Psoas muscle (tissue), 7 donors: ENCODE measurements at regions not wholly inside any gene's neighbourhood (a gene's known extent, or its start where the extent isn't known, plus 50 kb on each side); places are given as distances from the start of the nearest gene placed in this dataset.

Experiments
- ATAC-seq, 4 donors: fragments of 200-7000 bp; cut with Tn5 transposase; one replicate each; pipeline ENCODE4 v1.9.1; 2020; ENCODE audit warnings: moderate library complexity in 3 of 4, mild to moderate bottlenecking in 2 of 4
- DNase-seq, 2 donors: peaks; one replicate each; pipeline ENCODE4 v3.0.0-alpha.2; 2020
- H3K27ac ChIP-seq: fragments of 200-600 bp; one replicate; pipeline ENCODE4 v1.8.0; 2022
- H3K27me3 ChIP-seq, 3 donors: fragments of 200-600 bp in 1 of 3; one replicate each; pipeline versions ENCODE4 v1.6.1 to v1.8.0; 2013 to 2022; ENCODE audit warnings: low read length in 2 of 3, mild to moderate bottlenecking in 2 of 3, moderate library complexity in 1 of 3; ENCODE audit not compliant: insufficient read depth in 3 of 3
- H3K36me3 ChIP-seq, 2 donors: fragments of 200-600 bp in 1 of 2; one replicate each; pipeline versions ENCODE4 v1.6.1 to v1.8.0; 2013 to 2022; ENCODE audit warnings: low read depth in 1 of 2, mild to moderate bottlenecking in 1 of 2, moderate library complexity in 1 of 2; ENCODE audit not compliant: insufficient read depth in 1 of 2
- H3K4me1 ChIP-seq: fragments of 200-600 bp; one replicate; pipeline ENCODE4 v1.8.0; 2022
- H3K4me3 ChIP-seq: fragments of 200-600 bp; one replicate; pipeline ENCODE4 v1.8.0; 2022; ENCODE audit warnings: mild to moderate bottlenecking
- H3K9me3 ChIP-seq: fragments of 200-600 bp; one replicate; pipeline ENCODE4 v1.8.0; 2022
- WGBS, 3 donors: extraction: QIAGEN DNeasy Blood & Tissue Kit; methylation state at CpG; one replicate each; pipeline versions ENCODE4 v1.1.6 to v1.1.7; 2013; 5-methylcytosine and 5-hydroxymethylcytosine counted together
- intact Hi-C, 2 donors: fragments of 100-400 bp; cut with DNase I; formaldehyde crosslinking; loops; one replicate each; pipeline versions ENCODE4 v1.11.0 to v1.14.2; 2022
- TF ChIP-seq, protein P1 (sequence below): fragments of 200-600 bp; IDR thresholded peaks from one replicate; pipeline ENCODE4 v1.8.0; 2022; ENCODE audit warnings: antibody characterized with exemption
- donor health status: healthy with polysubstance abuse.
- donor health status: DM: no; HTN: no; CAD: no; lungs with moderate emphysema.
- donor health status: Bipolar disorder and iron deficiency.
- donor health status: healthy.
- donor health status: DM: yes; HTN: yes; CAD: no.
- donor health status: DM: no; HTN: no; CAD: no.
- donor health status: DM: yes; HTN: yes; CAD: no.

DNA sequence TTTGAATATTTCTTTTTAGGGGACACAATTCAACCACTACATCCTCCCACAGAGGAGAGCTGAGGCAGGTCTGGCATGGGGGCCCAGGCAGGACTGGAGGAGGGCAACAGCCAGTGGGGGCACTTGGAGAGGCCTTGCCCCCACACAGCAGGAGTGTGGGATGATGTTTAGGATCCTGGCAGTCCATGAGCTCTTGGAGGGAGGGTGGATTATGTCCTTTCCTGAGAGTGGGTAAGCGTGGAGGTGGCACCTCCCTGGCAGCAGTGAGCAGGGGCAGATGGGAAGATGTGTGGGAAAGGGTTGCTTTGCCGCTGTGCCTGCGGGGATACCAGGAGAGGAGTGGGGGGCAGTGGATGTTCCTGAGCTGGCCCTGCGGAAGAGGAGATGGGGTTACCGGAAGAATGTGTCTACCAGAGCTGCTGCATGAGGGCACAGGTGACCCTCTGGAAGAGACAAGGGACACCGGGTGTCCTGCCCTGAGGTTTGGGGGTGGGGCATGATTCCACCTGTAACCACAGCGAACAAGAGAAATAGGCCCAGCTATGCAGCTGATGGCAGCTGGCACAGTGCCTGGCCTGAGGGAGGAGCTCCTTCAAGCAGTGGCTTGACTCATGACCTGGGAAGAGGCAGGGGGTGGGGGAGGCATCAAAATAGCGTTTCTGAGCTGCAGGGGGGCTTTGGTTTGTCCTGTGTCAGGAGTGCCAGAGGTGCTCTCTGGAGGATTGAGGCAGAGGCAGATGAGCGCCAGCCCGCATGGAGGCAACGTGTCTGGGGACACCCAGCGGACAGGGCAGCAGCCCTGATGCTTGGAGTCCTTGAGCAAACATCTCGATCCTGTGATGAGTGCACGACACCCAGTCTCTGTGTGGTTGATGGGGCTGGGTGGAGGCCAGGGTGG, 123.9 kb upstream of the TMPRSS2 start:
- ATAC-seq (no peak), DNase-seq (no peak)

DNA sequence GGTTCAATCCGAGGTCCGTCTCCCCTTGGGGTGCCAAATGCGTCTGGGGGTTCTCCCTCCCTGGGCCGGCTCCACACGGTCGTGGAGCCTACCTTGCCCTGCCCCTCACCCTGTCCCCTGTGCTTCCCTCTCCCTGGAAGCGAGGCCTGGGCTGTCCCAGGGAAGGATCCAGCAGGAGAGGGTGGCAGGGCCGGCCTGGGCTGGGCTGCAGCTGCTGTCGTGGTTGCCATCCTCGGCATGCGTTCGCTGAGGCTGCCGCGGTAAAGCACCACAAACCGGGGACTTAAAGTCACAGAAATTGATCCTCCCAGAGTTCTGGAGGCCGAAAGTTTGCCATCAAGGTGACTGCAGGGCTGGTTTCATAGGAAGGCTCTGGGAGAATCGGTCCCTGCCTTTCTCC, 123.0 kb upstream of the TMPRSS2 start:
- DNase-seq, result no peak
- H3K27me3 ChIP-seq, result peaks cover 0 to 4% (median 0%) of the 10 kb centered on the region in 3 donors
- no peak overlapping the region for H3K27ac ChIP-seq
- TF ChIP-seq, protein P1, sequence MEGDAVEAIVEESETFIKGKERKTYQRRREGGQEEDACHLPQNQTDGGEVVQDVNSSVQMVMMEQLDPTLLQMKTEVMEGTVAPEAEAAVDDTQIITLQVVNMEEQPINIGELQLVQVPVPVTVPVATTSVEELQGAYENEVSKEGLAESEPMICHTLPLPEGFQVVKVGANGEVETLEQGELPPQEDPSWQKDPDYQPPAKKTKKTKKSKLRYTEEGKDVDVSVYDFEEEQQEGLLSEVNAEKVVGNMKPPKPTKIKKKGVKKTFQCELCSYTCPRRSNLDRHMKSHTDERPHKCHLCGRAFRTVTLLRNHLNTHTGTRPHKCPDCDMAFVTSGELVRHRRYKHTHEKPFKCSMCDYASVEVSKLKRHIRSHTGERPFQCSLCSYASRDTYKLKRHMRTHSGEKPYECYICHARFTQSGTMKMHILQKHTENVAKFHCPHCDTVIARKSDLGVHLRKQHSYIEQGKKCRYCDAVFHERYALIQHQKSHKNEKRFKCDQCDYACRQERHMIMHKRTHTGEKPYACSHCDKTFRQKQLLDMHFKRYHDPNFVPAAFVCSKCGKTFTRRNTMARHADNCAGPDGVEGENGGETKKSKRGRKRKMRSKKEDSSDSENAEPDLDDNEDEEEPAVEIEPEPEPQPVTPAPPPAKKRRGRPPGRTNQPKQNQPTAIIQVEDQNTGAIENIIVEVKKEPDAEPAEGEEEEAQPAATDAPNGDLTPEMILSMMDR, result no peak
- no peaks in the 10 kb centered on the region for H3K9me3 ChIP-seq
- H3K4me3 ChIP-seq, result no peak overlapping the region
- 71 to 85% (median 72%) methylated on average over 17 of the region's 17 CpGs for WGBS, 3 donors
- no peak for ATAC-seq
- no peaks in the 10 kb centered on the region for H3K36me3 ChIP-seq
- intact Hi-C loops, result no loop called here
- no peaks in the 10 kb centered on the region for H3K4me1 ChIP-seq

More for the DNA sequence above, 123.9 kb upstream of the TMPRSS2 start:
- Histone ChIP-seq H3K27me3 (peaks cover 0 to 6% (median 3%) of the 10 kb centered on the region in 3 donors), H3K27ac (no peak overlapping the region), H3K4me1 (no peaks in the 10 kb centered on the region), H3K36me3 (no peaks in the 10 kb centered on the region), H3K9me3 (no peaks in the 10 kb centered on the region), H3K4me3 (no peak overlapping the region)
- intact Hi-C loops, result no loop called here
- TF ChIP-seq, protein P1, result no peak
- 77 to 80% (median 80%) methylated on average over 14 of the region's 14 CpGs for WGBS, 3 donors

DNA sequence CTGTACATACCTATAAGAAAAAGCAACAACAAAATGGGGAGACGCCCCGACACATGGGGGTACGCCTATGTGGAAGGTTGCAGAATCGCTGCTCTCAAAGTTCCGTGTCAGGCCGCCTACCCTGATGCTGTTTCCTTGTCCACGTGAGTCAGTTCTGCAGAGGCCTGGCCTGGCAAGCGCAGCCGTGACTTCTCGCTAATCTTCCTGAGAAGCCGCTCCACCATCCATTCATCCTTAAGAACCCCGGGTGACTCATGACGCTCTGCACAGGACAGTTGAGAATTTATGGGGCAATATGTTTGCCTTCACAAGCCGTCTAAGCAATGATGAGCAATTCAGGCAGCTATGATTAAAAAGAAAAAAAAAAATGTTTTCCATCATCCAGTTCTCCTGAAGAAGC, 122.3 kb upstream of the TMPRSS2 start:
- H3K4me3 ChIP-seq, result no peak overlapping the region
- intact Hi-C loops, result no loop called here
- peak in 1 of 4 donors; percentile 40 for ATAC-seq
- WGBS, 3 donors, result 82 to 87% (median 86%) methylated on average over 14 of the region's 14 CpGs
- H3K9me3 ChIP-seq, result no peaks in the 10 kb centered on the region
- TF ChIP-seq, protein P1, result no peak
- H3K36me3 ChIP-seq, result no peaks in the 10 kb centered on the region
- no peaks in the 10 kb centered on the region for H3K27me3 ChIP-seq
- no peak overlapping the region for H3K27ac ChIP-seq
- no peaks in the 10 kb centered on the region for H3K4me1 ChIP-seq
- peak in 1 of 2 donors; percentile 37 for DNase-seq

DNA sequence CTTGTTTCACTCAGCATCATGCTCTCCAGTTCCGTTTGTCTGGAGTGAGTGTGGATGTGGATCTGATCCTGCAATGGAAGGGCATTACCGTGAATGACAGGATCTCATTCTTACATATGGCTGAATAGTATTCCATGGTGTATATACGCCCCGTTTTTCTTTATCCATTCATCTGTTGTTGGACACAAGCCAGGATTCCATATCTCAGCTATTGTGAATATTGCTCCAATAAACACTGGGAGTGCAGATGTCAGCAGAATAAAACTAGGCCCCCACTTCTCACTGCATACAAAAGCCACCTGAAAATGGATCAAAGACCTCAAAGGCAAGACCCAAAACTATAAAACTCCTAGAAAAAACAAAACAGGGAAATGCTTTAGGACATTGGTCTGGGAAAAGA, 120.3 kb upstream of the TMPRSS2 start:
- Histone ChIP-seq H3K27ac (no peak overlapping the region), H3K4me1 (no peaks in the 10 kb centered on the region), H3K36me3 (no peaks in the 10 kb centered on the region), H3K4me3 (no peak overlapping the region), H3K9me3 (no peaks in the 10 kb centered on the region), H3K27me3 (peaks cover 0 to 2% (median 0%) of the 10 kb centered on the region in 3 donors)
- ATAC-seq (no peak), DNase-seq (no peak)
- WGBS, 3 donors, result 52 to 63% (median 59%) methylated on average over 4 of the region's 4 CpGs
- TF ChIP-seq, protein P1, result no peak
- intact Hi-C loops, result no loop called here
